AG10803 (cell line): ENCODE measurements at regions not wholly inside any gene's neighbourhood (a gene's known extent, or its start where the extent isn't known, plus 50 kb on each side); places are given as distances from the start of the nearest gene placed in this dataset.
"Not testable (repeated sequence)": the region's sequence is repeated elsewhere in the genome, so short reads cannot be mapped to it uniquely, and the experiment has no call there.

Experiments
- DNase-seq: peaks from one replicate; pipeline ENCODE4 v3.0.0; 2010; ENCODE audit warnings: low read depth
- H3K4me3 ChIP-seq: 2 replicates; pipeline ENCODE4 v1.5.1; 2011; ENCODE audit warnings: mild to moderate bottlenecking, low read length, control low read depth
- TF ChIP-seq, protein P1 (sequence below): conservative IDR thresholded peaks from 2 replicates; pipeline ENCODE4 v1.5.1; 2011; ENCODE audit warnings: mild to moderate bottlenecking, low read length, control low read depth, inconsistent platforms

- TF ChIP-seq, protein P1, sequence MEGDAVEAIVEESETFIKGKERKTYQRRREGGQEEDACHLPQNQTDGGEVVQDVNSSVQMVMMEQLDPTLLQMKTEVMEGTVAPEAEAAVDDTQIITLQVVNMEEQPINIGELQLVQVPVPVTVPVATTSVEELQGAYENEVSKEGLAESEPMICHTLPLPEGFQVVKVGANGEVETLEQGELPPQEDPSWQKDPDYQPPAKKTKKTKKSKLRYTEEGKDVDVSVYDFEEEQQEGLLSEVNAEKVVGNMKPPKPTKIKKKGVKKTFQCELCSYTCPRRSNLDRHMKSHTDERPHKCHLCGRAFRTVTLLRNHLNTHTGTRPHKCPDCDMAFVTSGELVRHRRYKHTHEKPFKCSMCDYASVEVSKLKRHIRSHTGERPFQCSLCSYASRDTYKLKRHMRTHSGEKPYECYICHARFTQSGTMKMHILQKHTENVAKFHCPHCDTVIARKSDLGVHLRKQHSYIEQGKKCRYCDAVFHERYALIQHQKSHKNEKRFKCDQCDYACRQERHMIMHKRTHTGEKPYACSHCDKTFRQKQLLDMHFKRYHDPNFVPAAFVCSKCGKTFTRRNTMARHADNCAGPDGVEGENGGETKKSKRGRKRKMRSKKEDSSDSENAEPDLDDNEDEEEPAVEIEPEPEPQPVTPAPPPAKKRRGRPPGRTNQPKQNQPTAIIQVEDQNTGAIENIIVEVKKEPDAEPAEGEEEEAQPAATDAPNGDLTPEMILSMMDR, result no peak
- peak; percentile 39 for DNase-seq
- H3K4me3 ChIP-seq, result no peak overlapping the region
Measured at GRCh38 chr15:67927501-67928168, 87.8 kb upstream of the RNU6-1 start.

DNA sequence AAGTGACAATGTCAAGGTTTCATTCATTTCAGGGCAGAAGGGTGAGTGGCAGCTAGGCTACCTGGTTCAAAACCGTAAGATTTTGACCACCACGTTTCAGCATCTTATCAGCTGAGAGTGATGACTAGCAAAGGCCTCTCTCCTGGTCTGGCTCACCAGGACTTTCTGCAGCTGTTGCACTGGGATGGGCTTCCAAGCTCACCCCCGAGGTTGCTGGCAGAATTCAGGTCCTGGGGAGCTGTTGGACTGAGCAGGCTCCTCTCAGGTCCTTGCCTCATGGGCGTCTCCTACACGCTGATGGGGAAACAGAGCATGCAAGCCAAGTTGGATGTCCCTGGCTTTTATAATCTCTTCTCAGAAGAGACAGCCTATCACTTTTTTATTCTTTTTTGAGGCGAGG lies 88.8 kb upstream of the RNU6-1 start:
- DNase-seq, result no peak
- H3K4me3 ChIP-seq, result no peak overlapping the region
- TF ChIP-seq, protein P1, result no peak

GRCh38 chr15:67930720-67931119 lies 90.9 kb upstream of the RNU6-1 start:
- DNase-seq, result no peak
- TF ChIP-seq, protein P1, result no peak
- H3K4me3 ChIP-seq, result no peak overlapping the region

GRCh38 chr15:67931861-67932260 lies 92.0 kb upstream of the RNU6-1 start:
- TF ChIP-seq, protein P1, result no peak
- H3K4me3 ChIP-seq, result no peak overlapping the region
- no peak for DNase-seq

- not testable (repeated sequence) for DNase-seq, H3K4me3 ChIP-seq
Measured at GRCh38 chr15:67934126-67934525, 94.3 kb upstream of the RNU6-1 start.

- no peak for DNase-seq
- no peak overlapping the region for H3K4me3 ChIP-seq
- TF ChIP-seq, protein P1, result no peak
Measured at GRCh38 chr15:67935244-67935643, 95.4 kb upstream of the RNU6-1 start.

DNA sequence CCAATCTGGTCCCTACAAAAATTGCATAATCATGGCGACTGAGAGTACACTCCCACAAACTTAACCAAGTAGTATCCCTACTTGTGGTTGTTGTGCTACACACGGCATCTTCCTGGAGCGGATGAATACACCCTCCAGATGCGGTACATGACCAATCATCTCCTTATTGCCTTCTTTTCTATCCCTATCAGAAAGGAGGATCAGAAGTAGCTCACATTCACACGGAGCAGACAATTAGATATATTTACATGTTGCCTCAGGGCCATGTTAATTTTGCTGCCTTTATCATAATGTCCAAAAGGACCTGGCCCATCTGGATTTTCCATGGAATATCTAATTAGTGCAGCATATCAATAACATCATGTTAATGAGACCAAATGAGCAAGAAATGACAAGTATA lies 96.4 kb upstream of the RNU6-1 start:
- H3K4me3 ChIP-seq, result no peak overlapping the region
- TF ChIP-seq, protein P1, result no peak
- no peak for DNase-seq

- TF ChIP-seq, protein P1, result no peak
- DNase-seq, result no peak
- H3K4me3 ChIP-seq, result no peak overlapping the region
Measured at GRCh38 chr15:67937153-67937761, 97.4 kb upstream of the RNU6-1 start.

GRCh38 chr15:67939179-67939578 lies 99.3 kb upstream of the RNU6-1 start:
- H3K4me3 ChIP-seq, DNase-seq: not testable (repeated sequence)

GRCh38 chr15:67939588-67940323 lies 99.9 kb upstream of the RNU6-1 start:
- DNase-seq, H3K4me3 ChIP-seq: not testable (repeated sequence)
